ENCODE measurements at regions not wholly inside any gene's neighbourhood (a gene's known extent, or its start where the extent isn't known, plus 50 kb on each side); places are given as distances from the start of the nearest gene placed in this dataset.

DNA sequence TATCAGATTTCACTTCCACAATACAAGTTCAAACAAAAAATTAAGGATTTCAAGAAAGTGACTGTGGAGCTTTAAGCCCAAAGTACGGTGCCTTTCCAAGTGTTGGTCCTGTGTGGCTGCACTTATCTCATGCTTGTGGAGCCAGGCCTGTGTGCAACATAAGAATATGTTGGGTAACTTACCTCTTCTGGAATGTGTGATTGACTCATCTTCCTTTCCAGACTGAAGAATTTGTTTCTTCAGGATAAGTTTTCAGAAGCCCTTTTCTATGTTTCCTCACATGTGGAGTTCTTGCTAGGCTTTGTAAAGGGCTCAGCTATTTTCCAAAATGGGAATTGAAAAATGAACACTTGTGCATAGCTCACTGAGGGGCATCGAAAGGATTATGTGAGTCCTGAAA lies 485.1 kb upstream of the PAPPA start:
- TF ChIP-seq, protein P1, sequence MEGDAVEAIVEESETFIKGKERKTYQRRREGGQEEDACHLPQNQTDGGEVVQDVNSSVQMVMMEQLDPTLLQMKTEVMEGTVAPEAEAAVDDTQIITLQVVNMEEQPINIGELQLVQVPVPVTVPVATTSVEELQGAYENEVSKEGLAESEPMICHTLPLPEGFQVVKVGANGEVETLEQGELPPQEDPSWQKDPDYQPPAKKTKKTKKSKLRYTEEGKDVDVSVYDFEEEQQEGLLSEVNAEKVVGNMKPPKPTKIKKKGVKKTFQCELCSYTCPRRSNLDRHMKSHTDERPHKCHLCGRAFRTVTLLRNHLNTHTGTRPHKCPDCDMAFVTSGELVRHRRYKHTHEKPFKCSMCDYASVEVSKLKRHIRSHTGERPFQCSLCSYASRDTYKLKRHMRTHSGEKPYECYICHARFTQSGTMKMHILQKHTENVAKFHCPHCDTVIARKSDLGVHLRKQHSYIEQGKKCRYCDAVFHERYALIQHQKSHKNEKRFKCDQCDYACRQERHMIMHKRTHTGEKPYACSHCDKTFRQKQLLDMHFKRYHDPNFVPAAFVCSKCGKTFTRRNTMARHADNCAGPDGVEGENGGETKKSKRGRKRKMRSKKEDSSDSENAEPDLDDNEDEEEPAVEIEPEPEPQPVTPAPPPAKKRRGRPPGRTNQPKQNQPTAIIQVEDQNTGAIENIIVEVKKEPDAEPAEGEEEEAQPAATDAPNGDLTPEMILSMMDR (IDR thresholded peaks at IDR 0.05) = no peak
- TF ChIP-seq SIN3A (IDR thresholded peaks at IDR 0.05; ENCODE audit: borderline replicate concordance, insufficient read depth, low read depth, low read length) (no peak), POLR2AphosphoS5 (IDR thresholded peaks at IDR 0.05; ENCODE audit: low read depth, low read length) (no peak)
- TF ChIP-seq, protein P2, sequence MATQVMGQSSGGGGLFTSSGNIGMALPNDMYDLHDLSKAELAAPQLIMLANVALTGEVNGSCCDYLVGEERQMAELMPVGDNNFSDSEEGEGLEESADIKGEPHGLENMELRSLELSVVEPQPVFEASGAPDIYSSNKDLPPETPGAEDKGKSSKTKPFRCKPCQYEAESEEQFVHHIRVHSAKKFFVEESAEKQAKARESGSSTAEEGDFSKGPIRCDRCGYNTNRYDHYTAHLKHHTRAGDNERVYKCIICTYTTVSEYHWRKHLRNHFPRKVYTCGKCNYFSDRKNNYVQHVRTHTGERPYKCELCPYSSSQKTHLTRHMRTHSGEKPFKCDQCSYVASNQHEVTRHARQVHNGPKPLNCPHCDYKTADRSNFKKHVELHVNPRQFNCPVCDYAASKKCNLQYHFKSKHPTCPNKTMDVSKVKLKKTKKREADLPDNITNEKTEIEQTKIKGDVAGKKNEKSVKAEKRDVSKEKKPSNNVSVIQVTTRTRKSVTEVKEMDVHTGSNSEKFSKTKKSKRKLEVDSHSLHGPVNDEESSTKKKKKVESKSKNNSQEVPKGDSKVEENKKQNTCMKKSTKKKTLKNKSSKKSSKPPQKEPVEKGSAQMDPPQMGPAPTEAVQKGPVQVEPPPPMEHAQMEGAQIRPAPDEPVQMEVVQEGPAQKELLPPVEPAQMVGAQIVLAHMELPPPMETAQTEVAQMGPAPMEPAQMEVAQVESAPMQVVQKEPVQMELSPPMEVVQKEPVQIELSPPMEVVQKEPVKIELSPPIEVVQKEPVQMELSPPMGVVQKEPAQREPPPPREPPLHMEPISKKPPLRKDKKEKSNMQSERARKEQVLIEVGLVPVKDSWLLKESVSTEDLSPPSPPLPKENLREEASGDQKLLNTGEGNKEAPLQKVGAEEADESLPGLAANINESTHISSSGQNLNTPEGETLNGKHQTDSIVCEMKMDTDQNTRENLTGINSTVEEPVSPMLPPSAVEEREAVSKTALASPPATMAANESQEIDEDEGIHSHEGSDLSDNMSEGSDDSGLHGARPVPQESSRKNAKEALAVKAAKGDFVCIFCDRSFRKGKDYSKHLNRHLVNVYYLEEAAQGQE (IDR thresholded peaks at IDR 0.05; ENCODE audit: insufficient read depth in 1 of 2, low read depth in 2 of 2, low read length in 1 of 2) = no peak
